IMR-90 (cell line): ENCODE measurements at regions not wholly inside any gene's neighbourhood (a gene's known extent, or its start where the extent isn't known, plus 50 kb on each side); places are given as distances from the start of the nearest gene placed in this dataset.

ENCODE experiments used
- ATAC-seq: fragments of 200-7000 bp; cut with Tn5 transposase; 2 replicates; pipeline ENCODE4 v1.9.1; 2020; ENCODE audit warnings: low read depth, mild to moderate bottlenecking, moderate library complexity
- BruUV-seq: library from RNA; stranded (reverse); fragments of 400-500 nt; replicated peaks from 2 replicates; lab custom pipeline; 2021; lab: Mats Ljungman, UMichigan
- CTCF ChIA-PET: fragments of 300-600 bp; formaldehyde crosslinking; extraction: SDS; loops from one replicate; lab custom pipeline; 2021; ENCODE audit warnings: antibody characterized with exemption; lab: Yijun Ruan, JAX
- POLR2A ChIA-PET: fragments of 300-600 bp; sonication (Branson Sonifier 250); formaldehyde crosslinking; loops from one replicate; lab custom pipeline; 2022; ENCODE audit warnings: antibody characterized with exemption; ENCODE audit not compliant: unreplicated experiment; lab: Charles Lee
- DNase-seq: peaks from one replicate; pipeline ENCODE4 v3.0.0; 2013
- H2AFZ ChIP-seq: replicated peaks from 2 replicates; pipeline ENCODE3; 2013; ENCODE audit warnings: low read length, mild to moderate bottlenecking; ENCODE audit not compliant: poor library complexity
- H2AK5ac ChIP-seq: 2 replicates; pipeline ENCODE4 v1.6.1; 2013; ENCODE audit warnings: low read depth, low read length, inconsistent platforms
- H2AK9ac ChIP-seq: replicated peaks from 2 replicates; pipeline ENCODE3; 2013; ENCODE audit warnings: mild to moderate bottlenecking, low read depth, low read length, moderate library complexity; ENCODE audit not compliant: poor library complexity
- H2BK120ac ChIP-seq: 2 replicates; pipeline ENCODE4 v1.6.1; 2013; ENCODE audit warnings: low read depth, low read length, inconsistent platforms
- H2BK15ac ChIP-seq: 3 replicates; pipeline ENCODE4 v1.6.1; 2013; ENCODE audit warnings: low read depth, low read length, inconsistent platforms
- H2BK20ac ChIP-seq: 2 replicates; pipeline ENCODE4 v1.6.1; 2013; ENCODE audit warnings: low read depth, mild to moderate bottlenecking, inconsistent platforms, low read length, moderate library complexity
- H2BK5ac ChIP-seq: 2 replicates; pipeline ENCODE4 v1.6.1; 2013; ENCODE audit warnings: mild to moderate bottlenecking, low read depth, low read length, inconsistent platforms; ENCODE audit not compliant: poor library complexity, severe bottlenecking
- H3K14ac ChIP-seq: replicated peaks from 2 replicates; pipeline ENCODE4 v1.6.1; 2013; ENCODE audit warnings: low read depth, low read length, inconsistent platforms
- H3K18ac ChIP-seq: 2 replicates; pipeline ENCODE4 v1.6.1; 2013; ENCODE audit warnings: low read depth, low read length, control low read depth
- H3K23ac ChIP-seq: 2 replicates; pipeline ENCODE4 v1.6.1; 2013; ENCODE audit warnings: low read depth, low read length, inconsistent platforms
- H3K27ac ChIP-seq: 2 replicates; pipeline ENCODE4 v1.5.1; 2013; ENCODE audit warnings: mild to moderate bottlenecking, control low read depth, low read length; ENCODE audit not compliant: insufficient read depth
- H3K27me3 ChIP-seq: 2 replicates; pipeline ENCODE4 v1.6.1; 2013; ENCODE audit warnings: low read length; ENCODE audit not compliant: control insufficient read depth, insufficient read depth
- H3K36me3 ChIP-seq: 2 replicates; pipeline ENCODE4 v1.6.1; 2013; ENCODE audit warnings: low read length, mixed read lengths; ENCODE audit not compliant: control insufficient read depth, insufficient read depth
- H3K4ac ChIP-seq: 2 replicates; pipeline ENCODE4 v1.6.1; 2013; ENCODE audit warnings: low read depth, low read length, inconsistent platforms
- H3K4me1 ChIP-seq: 2 replicates; pipeline ENCODE4 v1.6.1; 2013; ENCODE audit warnings: low read length, mixed read lengths; ENCODE audit not compliant: control insufficient read depth, insufficient read depth
- H3K4me2 ChIP-seq: 2 replicates; pipeline ENCODE4 v1.6.1; 2013; ENCODE audit warnings: low read depth, mild to moderate bottlenecking, control low read depth, low read length, moderate library complexity
- H3K4me3 ChIP-seq: 2 replicates; pipeline ENCODE4 v1.5.1; 2013; ENCODE audit warnings: low read depth, mild to moderate bottlenecking, control low read depth, low read length, moderate library complexity; ENCODE audit not compliant: insufficient read depth
- H3K56ac ChIP-seq: 2 replicates; pipeline ENCODE4 v1.6.1; 2013; ENCODE audit warnings: low read length, inconsistent platforms; ENCODE audit not compliant: insufficient read depth; ENCODE audit errors: extremely low read depth
- H3K79me1 ChIP-seq, 2 experiments: 2 replicates each; pipeline ENCODE4 v1.6.1; 2013; ENCODE audit warnings: low read length in 2 of 2, inconsistent platforms in 1 of 2, low read depth in 1 of 2
- H3K9ac ChIP-seq: 2 replicates; pipeline ENCODE4 v1.6.1; 2013; ENCODE audit warnings: low read depth, low read length, control low read depth
- H3K9me1 ChIP-seq: 2 replicates; pipeline ENCODE4 v1.6.1; 2013; ENCODE audit warnings: low read length, inconsistent platforms; ENCODE audit not compliant: insufficient read depth
- H3K9me3 ChIP-seq: 2 replicates; pipeline ENCODE4 v1.6.1; 2013; ENCODE audit warnings: low read length; ENCODE audit not compliant: control insufficient read depth, insufficient read depth
- H4K20me1 ChIP-seq: 2 replicates; pipeline ENCODE4 v1.6.1; 2013; ENCODE audit warnings: low read length, inconsistent platforms; ENCODE audit not compliant: insufficient read depth
- H4K5ac ChIP-seq: 2 replicates; pipeline ENCODE4 v1.6.1; 2013; ENCODE audit warnings: mild to moderate bottlenecking, low read depth, low read length, control low read depth
- H4K8ac ChIP-seq, 2 experiments: 2 replicates each; pipeline ENCODE4 v1.6.1; 2013; ENCODE audit warnings: low read depth in 2 of 2, low read length in 2 of 2, control low read depth in 1 of 2, inconsistent platforms in 1 of 2
- H4K91ac ChIP-seq: 2 replicates; pipeline ENCODE4 v1.6.1; 2013; ENCODE audit warnings: low read depth, low read length, inconsistent platforms; ENCODE audit not compliant: insufficient read depth
- BHLHE40 ChIP-seq: fragments of 150-350 bp; IDR thresholded peaks from 2 replicates; pipeline ENCODE4 v1.6.1; 2016; ENCODE audit warnings: mild to moderate bottlenecking, low read depth, low read length
- CEBPB ChIP-seq: IDR thresholded peaks from 2 replicates; pipeline ENCODE4 v1.6.1; 2012; ENCODE audit warnings: low read depth, low read length, improper control_type of control experiment
- CHD1 ChIP-seq: IDR thresholded peaks from 2 replicates; pipeline ENCODE4 v1.6.1; 2012; ENCODE audit warnings: low read depth, low read length, improper control_type of control experiment
- CTCF ChIP-seq: conservative IDR thresholded peaks from 2 replicates; pipeline ENCODE4 v1.5.1; 2012; ENCODE audit warnings: mild to moderate bottlenecking, low read depth, low read length, improper control_type of control experiment
- FOS ChIP-seq: fragments of 150-350 bp; IDR thresholded peaks from 2 replicates; pipeline ENCODE4 v1.6.1; 2016; ENCODE audit warnings: low read depth, low read length
- MAFK ChIP-seq: IDR thresholded peaks from 2 replicates; pipeline ENCODE4 v1.6.1; 2012; ENCODE audit warnings: low read depth, low read length, improper control_type of control experiment
- MAZ ChIP-seq: IDR thresholded peaks from 2 replicates; pipeline ENCODE4 v1.6.1; 2012; ENCODE audit warnings: low read depth, mild to moderate bottlenecking, low read length, improper control_type of control experiment, moderate library complexity, borderline replicate concordance
- MXI1 ChIP-seq: IDR thresholded peaks from 2 replicates; pipeline ENCODE4 v1.6.1; 2012; ENCODE audit warnings: low read depth, mild to moderate bottlenecking, low read length, moderate library complexity, borderline replicate concordance
- NFE2L2 ChIP-seq: fragments of 150-350 bp; IDR thresholded peaks from 2 replicates; pipeline ENCODE4 v1.6.1; 2016; ENCODE audit warnings: low read depth, mild to moderate bottlenecking, low read length
- POLR2A ChIP-seq: IDR thresholded peaks from 2 replicates; pipeline ENCODE4 v1.6.1; 2012; ENCODE audit warnings: mild to moderate bottlenecking, low read depth, low read length
- RAD21 ChIP-seq: IDR thresholded peaks from 2 replicates; pipeline ENCODE4 v1.6.1; 2012; ENCODE audit warnings: low read length, improper control_type of control experiment
- RCOR1 ChIP-seq: IDR thresholded peaks from 2 replicates; pipeline ENCODE4 v1.6.1; 2012; ENCODE audit warnings: mild to moderate bottlenecking, low read length, improper control_type of control experiment; ENCODE audit not compliant: insufficient replicate concordance
- RFX5 ChIP-seq: IDR thresholded peaks from 2 replicates; pipeline ENCODE4 v1.8.0; 2012; ENCODE audit warnings: low read depth, mild to moderate bottlenecking, low read length, moderate library complexity
- SMC3 ChIP-seq: fragments of 150-350 bp; IDR thresholded peaks from 2 replicates; pipeline ENCODE4 v1.6.1; 2016; ENCODE audit warnings: low read depth, mild to moderate bottlenecking, antibody characterized with exemption, low read length, moderate library complexity
- USF2 ChIP-seq: fragments of 150-350 bp; IDR thresholded peaks from 2 replicates; pipeline ENCODE4 v1.6.1; 2017; ENCODE audit warnings: mild to moderate bottlenecking, antibody characterized with exemption, low read length, low read depth
- WGBS, 2 experiments: methylation state at CpG; one replicate each; pipeline versions ENCODE4 v1.1.5 to v1.1.7; 2013; ENCODE audit warnings: missing lambda C conversion rate in 2 of 2; ENCODE audit not compliant: insufficient read length in 1 of 2; ENCODE audit errors: extremely low coverage in 2 of 2; 5-methylcytosine and 5-hydroxymethylcytosine counted together
- dilution Hi-C: fragments of 300-500 bp; cut with HindIII; formaldehyde crosslinking; loops from one replicate; pipeline ENCODE4 v1.14.3; 2018; ENCODE audit warnings: low sequenced_read_pairs; ENCODE audit not compliant: unreplicated experiment
- in situ Hi-C: fragments of 300-500 bp; cut with MboI; formaldehyde crosslinking; loops from 3 replicates; pipeline ENCODE4 v1.14.3; 2019; ENCODE audit warnings: low sequenced_read_pairs, inconsistent platforms, mixed read lengths
- intact Hi-C: fragments of 100-400 bp; cut with micrococcal nuclease; formaldehyde crosslinking; loops from 2 replicates; pipeline ENCODE4 v1.10.0; 2022
- TF ChIP-seq, protein P1 (sequence below): fragments of 150-350 bp; IDR thresholded peaks from 2 replicates; pipeline ENCODE4 v1.6.1; 2016; ENCODE audit warnings: low read depth, mild to moderate bottlenecking, low read length, moderate library complexity, borderline replicate concordance

DNA sequence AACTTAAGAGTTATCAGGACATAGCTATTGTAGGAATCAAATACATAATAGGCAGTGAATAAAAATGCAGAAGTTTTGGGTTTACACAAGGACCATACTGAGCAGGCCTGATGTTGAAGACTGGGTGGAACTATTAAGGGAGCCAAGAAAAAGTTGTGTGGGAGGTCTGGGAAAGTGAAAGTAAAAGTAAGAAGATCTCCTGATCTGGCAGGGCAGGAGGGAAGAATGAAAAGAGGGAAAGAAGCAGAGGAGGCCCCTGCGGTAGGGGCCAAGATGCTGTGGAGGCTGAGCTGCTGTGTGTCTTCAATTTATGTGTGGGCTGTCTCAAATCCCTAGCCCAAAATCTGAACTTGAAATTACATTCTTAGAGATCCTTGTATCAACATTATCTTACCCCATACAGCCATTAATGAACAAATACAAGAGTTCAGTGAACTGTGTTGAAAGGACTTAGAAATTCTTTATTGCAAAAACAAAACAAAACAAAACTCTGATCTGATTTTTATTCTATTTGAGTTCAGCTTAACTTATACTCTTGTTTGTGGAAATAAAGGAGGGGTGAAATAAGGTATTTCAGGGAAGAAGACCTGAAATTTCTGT lies 1183.8 kb downstream of the HACE1 start:
- Histone ChIP-seq H3K23ac (no peak overlapping the region), H2BK20ac (no peak overlapping the region), H3K27me3 (no peaks in the 10 kb centered on the region), H2BK120ac (no peak overlapping the region), H3K4me3 (no peak overlapping the region), H3K4ac (no peak overlapping the region), H4K20me1 (no peaks in the 10 kb centered on the region), H3K9me1 (no peaks in the 10 kb centered on the region), H2AK9ac (no peak overlapping the region), H3K18ac (no peak overlapping the region), H4K5ac (no peak overlapping the region), H3K4me1 (no peaks in the 10 kb centered on the region), H2AFZ (no peak overlapping the region), H2BK15ac (no peak overlapping the region), H2BK5ac (no peak overlapping the region), H3K56ac (no peak overlapping the region), H3K79me1 (no peaks in the 10 kb centered on the region), H4K91ac (no peak overlapping the region), H3K14ac (no peak overlapping the region), H4K8ac (no peak overlapping the region), H3K36me3 (no peaks in the 10 kb centered on the region), H3K9ac (no peak overlapping the region), H3K9me3 (peaks cover 8% of the 10 kb centered on the region), H3K4me2 (no peak overlapping the region), H3K27ac (no peak overlapping the region), H2AK5ac (no peak overlapping the region)
- no peak for ATAC-seq
- in situ Hi-C loops: no loop called here
- no TSS peak for BruUV-seq
- ChIA-PET CTCF (no interaction called here), POLR2A (no interaction called here)
- no peak for DNase-seq
- dilution Hi-C loops: no loop called here
- no peak for TF ChIP-seq NFE2L2
- no peak for TF ChIP-seq RAD21
- TF ChIP-seq MAFK: no peak
- no peak for TF ChIP-seq MAZ
- TF ChIP-seq RCOR1: no peak
- TF ChIP-seq CTCF: no peak
- no peak for TF ChIP-seq POLR2A
- TF ChIP-seq MXI1: no peak
- no peak for TF ChIP-seq SMC3
- TF ChIP-seq FOS: no peak
- no peak for TF ChIP-seq RFX5
- no peak for TF ChIP-seq CEBPB
- no peak for TF ChIP-seq CHD1
- TF ChIP-seq, protein P1, sequence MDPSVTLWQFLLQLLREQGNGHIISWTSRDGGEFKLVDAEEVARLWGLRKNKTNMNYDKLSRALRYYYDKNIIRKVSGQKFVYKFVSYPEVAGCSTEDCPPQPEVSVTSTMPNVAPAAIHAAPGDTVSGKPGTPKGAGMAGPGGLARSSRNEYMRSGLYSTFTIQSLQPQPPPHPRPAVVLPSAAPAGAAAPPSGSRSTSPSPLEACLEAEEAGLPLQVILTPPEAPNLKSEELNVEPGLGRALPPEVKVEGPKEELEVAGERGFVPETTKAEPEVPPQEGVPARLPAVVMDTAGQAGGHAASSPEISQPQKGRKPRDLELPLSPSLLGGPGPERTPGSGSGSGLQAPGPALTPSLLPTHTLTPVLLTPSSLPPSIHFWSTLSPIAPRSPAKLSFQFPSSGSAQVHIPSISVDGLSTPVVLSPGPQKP: no peak
- TF ChIP-seq BHLHE40: no peak
- no peak for TF ChIP-seq USF2
- WGBS, 2 experiments: no CpG with 5 or more reads among the region's 1 CpG
- intact Hi-C loops: no loop called here
